GM12864 (cell line): ENCODE measurements at regions not wholly inside any gene's neighbourhood (a gene's known extent, or its start where the extent isn't known, plus 50 kb on each side); places are given as distances from the start of the nearest gene placed in this dataset.

Source experiments
- DNase-seq: peaks from one replicate; pipeline ENCODE4 v3.0.0-alpha.2; 2011; ENCODE audit warnings: low read depth
- H3K4me3 ChIP-seq: 2 replicates; pipeline ENCODE4 v1.5.1; 2011; ENCODE audit warnings: mild to moderate bottlenecking, low read depth, low read length, control low read depth
- CTCF ChIP-seq: IDR thresholded peaks from 2 replicates; pipeline ENCODE4 v1.5.1; 2011; ENCODE audit warnings: low read depth, mild to moderate bottlenecking, moderate library complexity, low read length, control low read depth, inconsistent platforms; ENCODE audit errors: missing control alignments

GRCh38 chr7:11931307-11931706, 99.3 kb upstream of the THSD7A start:
- TF ChIP-seq CTCF, result no peak
- H3K4me3 ChIP-seq, result no peak overlapping the region
- DNase-seq, result no peak

GRCh38 chr7:11934796-11935195, 102.8 kb upstream of the THSD7A start:
- TF ChIP-seq CTCF, result no peak
- no peak for DNase-seq
- no peak overlapping the region for H3K4me3 ChIP-seq

GRCh38 chr7:11935905-11936304, 103.9 kb upstream of the THSD7A start:
- DNase-seq, result no peak
- H3K4me3 ChIP-seq, result no peak overlapping the region
- no peak for TF ChIP-seq CTCF

GRCh38 chr7:11946794-11947193, 114.8 kb upstream of the THSD7A start:
- no peak overlapping the region for H3K4me3 ChIP-seq
- DNase-seq, result no peak
- TF ChIP-seq CTCF, result no peak

- H3K4me3 ChIP-seq, result no peak overlapping the region
- DNase-seq, result no peak
- TF ChIP-seq CTCF, result no peak
These were observed 118.3 kb upstream of the THSD7A start for GRCh38 chr7:11950281-11950680.

- H3K4me3 ChIP-seq, result no peak overlapping the region
- no peak for DNase-seq
- TF ChIP-seq CTCF, result no peak
These were observed 118.9 kb upstream of the THSD7A start for GRCh38 chr7:11950942-11951341.

GRCh38 chr7:11951909-11952308, 119.9 kb upstream of the THSD7A start:
- no peak for TF ChIP-seq CTCF
- DNase-seq, result no peak

More at GRCh38 chr7:11951909-11952308, 119.9 kb upstream of the THSD7A start:
- H3K4me3 ChIP-seq, result no peak overlapping the region
